K562 (cell line): ENCODE measurements at regions not wholly inside any gene's neighbourhood (a gene's known extent, or its start where the extent isn't known, plus 50 kb on each side); places are given as distances from the start of the nearest gene placed in this dataset.

ENCODE experiments used
- ARNT ChIP-seq, 2 experiments: fragments of 450-650 bp; IDR thresholded peaks; 2 replicates each; pipeline ENCODE4 v1.6.1; 2016; ENCODE audit warnings: mild to moderate bottlenecking in 1 of 2
- CBFA2T2 ChIP-seq: fragments of 450-650 bp; conservative IDR thresholded peaks from 2 replicates; pipeline ENCODE4 v1.6.1; 2017; ENCODE audit warnings: mild to moderate bottlenecking
- CUX1 ChIP-seq: fragments of 200-800 bp; sonication (Bioruptor generic); IDR thresholded peaks from 2 replicates; pipeline ENCODE4 v1.6.1; 2016; ENCODE audit warnings: missing genetic modification characterization, missing compliant biosample characterization
- GATAD2A ChIP-seq: fragments of 450-650 bp; IDR thresholded peaks from 2 replicates; pipeline ENCODE4 v1.6.1; 2017
- MXI1 ChIP-seq: IDR thresholded peaks from 2 replicates; pipeline ENCODE4 v1.6.1; 2011; ENCODE audit warnings: low read depth, mild to moderate bottlenecking, improper control_type of control experiment, low read length
- YY1 ChIP-seq, 3 experiments: IDR thresholded peaks; 2 replicates each; pipeline ENCODE4 v1.6.1; 2011; ENCODE audit warnings: low read length in 2 of 3, mild to moderate bottlenecking in 2 of 3, moderate library complexity in 2 of 3, borderline replicate concordance in 1 of 3, control low read depth in 1 of 3, low read depth in 1 of 3; ENCODE audit not compliant: insufficient read depth in 3 of 3, insufficient replicate concordance in 2 of 3, control insufficient read depth in 1 of 3, insufficient read length in 1 of 3; ENCODE audit errors: extremely low read depth in 1 of 3
- ZBTB26 ChIP-seq: fragments of 450-650 bp; formaldehyde crosslinking; IDR thresholded peaks from 2 replicates; pipeline ENCODE4 v1.4.0; 2022; ENCODE audit warnings: missing genetic modification characterization
- ZNF764 ChIP-seq: fragments of 250-450 bp; sonication (Bioruptor Pico); IDR thresholded peaks from 2 replicates; pipeline ENCODE4 v1.4.0; 2020; ENCODE audit warnings: low read depth, mild to moderate bottlenecking, moderate library complexity
- TF ChIP-seq, protein P1 (sequence below): fragments of 450-650 bp; formaldehyde crosslinking; IDR thresholded peaks from 2 replicates; pipeline ENCODE4 v1.4.0; 2020; ENCODE audit warnings: mild to moderate bottlenecking, moderate library complexity

GRCh38 chr20:11861479-11861878 is 56.2 kb upstream of the BTBD3 start:
- TF ChIP-seq ZBTB26: no peak
- no peak for TF ChIP-seq YY1 (IDR thresholded peaks at IDR 0.05; ENCODE audit: borderline replicate concordance in 1 of 3, control insufficient read depth in 1 of 3, extremely low read depth in 1 of 3, insufficient read depth in 3 of 3, insufficient read length in 1 of 3, insufficient replicate concordance in 2 of 3, low read depth in 1 of 3, low read length in 2 of 3)
- no peak for TF ChIP-seq CUX1 (CRISPR knock-in tag)
- TF ChIP-seq ARNT (IDR thresholded peaks at IDR 0.05): no peak
- no peak for TF ChIP-seq GATAD2A
- no peak for TF ChIP-seq ZNF764 (CRISPR knock-in tag)
- TF ChIP-seq, protein P1, sequence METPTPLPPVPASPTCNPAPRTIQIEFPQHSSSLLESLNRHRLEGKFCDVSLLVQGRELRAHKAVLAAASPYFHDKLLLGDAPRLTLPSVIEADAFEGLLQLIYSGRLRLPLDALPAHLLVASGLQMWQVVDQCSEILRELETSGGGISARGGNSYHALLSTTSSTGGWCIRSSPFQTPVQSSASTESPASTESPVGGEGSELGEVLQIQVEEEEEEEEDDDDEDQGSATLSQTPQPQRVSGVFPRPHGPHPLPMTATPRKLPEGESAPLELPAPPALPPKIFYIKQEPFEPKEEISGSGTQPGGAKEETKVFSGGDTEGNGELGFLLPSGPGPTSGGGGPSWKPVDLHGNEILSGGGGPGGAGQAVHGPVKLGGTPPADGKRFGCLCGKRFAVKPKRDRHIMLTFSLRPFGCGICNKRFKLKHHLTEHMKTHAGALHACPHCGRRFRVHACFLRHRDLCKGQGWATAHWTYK: no peak
- no peak for TF ChIP-seq CBFA2T2
- no peak for TF ChIP-seq MXI1
